Effector memory CD4-positive, alpha-beta T cell (primary cell): ENCODE measurements at regions not wholly inside any gene's neighbourhood (a gene's known extent, or its start where the extent isn't known, plus 50 kb on each side); places are given as distances from the start of the nearest gene placed in this dataset.

Experiments
- DNase-seq, 3 donors: peaks; one replicate each; pipeline ENCODE4 v3.0.0-alpha.2; 2020
- H3K27ac ChIP-seq: 2 replicates; pipeline ENCODE4 v1.7.0; 2013; ENCODE audit warnings: mild to moderate bottlenecking, low read length, moderate library complexity; ENCODE audit not compliant: insufficient read depth, poor library complexity, severe bottlenecking
- H3K27me3 ChIP-seq: replicated peaks from 2 replicates; pipeline ENCODE4 v1.7.0; 2013; ENCODE audit warnings: mild to moderate bottlenecking, low read length; ENCODE audit not compliant: insufficient read depth, control insufficient read depth, poor library complexity, severe bottlenecking
- H3K36me3 ChIP-seq: 2 replicates; pipeline ENCODE4 v1.7.0; 2013; ENCODE audit warnings: mild to moderate bottlenecking, low read length, moderate library complexity; ENCODE audit not compliant: control insufficient read depth, insufficient read depth
- H3K4me1 ChIP-seq: 2 replicates; pipeline ENCODE4 v1.7.0; 2013; ENCODE audit warnings: low read length, mild to moderate bottlenecking; ENCODE audit not compliant: control insufficient read depth, insufficient read depth, poor library complexity, severe bottlenecking
- H3K4me3 ChIP-seq: 2 replicates; pipeline ENCODE4 v1.7.0; 2013; ENCODE audit warnings: low read length, low read depth, mild to moderate bottlenecking; ENCODE audit not compliant: insufficient read depth, poor library complexity, severe bottlenecking
- H3K9me3 ChIP-seq: 2 replicates; pipeline ENCODE4 v1.7.0; 2013; ENCODE audit warnings: mild to moderate bottlenecking, low read length, moderate library complexity; ENCODE audit not compliant: control insufficient read depth

DNA sequence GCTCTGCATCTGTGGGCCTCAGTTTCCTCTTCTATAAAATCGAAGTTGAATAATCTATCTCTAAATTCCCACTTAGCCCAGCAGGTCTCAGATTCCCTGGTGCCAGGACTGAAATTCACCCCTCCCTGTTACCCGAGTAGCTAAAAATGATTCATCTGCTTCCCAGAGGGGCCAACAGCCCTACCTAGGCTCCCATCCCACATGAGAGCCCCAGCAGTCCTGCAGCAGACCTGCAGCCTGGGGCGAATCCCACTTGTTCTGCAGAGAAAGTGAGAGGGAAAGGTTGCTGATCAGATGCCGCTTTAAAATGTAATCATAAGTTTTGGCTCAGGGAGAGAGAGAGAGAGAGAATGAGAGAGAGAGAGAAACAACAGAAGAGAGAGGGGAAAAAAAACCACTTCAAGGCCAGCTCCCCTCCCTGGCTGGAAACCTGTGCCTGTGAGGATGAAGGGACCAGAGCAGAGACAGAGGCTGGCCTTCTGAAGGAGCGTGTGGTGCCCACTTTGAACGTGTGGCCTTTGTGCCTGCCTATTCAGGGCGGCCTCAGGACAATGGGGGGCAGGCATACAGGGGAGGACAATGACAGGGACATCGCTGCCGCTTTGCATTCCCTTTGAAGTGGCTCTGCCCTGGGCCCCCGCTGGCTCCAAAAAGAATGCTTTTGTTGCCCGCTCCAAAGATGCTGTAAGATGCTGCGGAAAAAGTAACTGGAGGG, 85.2 kb upstream of the NKD1 start:
- H3K9me3 ChIP-seq, result no peaks in the 10 kb centered on the region
- no peaks in the 10 kb centered on the region for H3K27me3 ChIP-seq
- DNase-seq, result no peak
- no peaks in the 10 kb centered on the region for H3K36me3 ChIP-seq
- H3K4me3 ChIP-seq, result no peak overlapping the region
- H3K27ac ChIP-seq, result no peak overlapping the region
- H3K4me1 ChIP-seq, result peaks cover 6% of the 10 kb centered on the region

DNA sequence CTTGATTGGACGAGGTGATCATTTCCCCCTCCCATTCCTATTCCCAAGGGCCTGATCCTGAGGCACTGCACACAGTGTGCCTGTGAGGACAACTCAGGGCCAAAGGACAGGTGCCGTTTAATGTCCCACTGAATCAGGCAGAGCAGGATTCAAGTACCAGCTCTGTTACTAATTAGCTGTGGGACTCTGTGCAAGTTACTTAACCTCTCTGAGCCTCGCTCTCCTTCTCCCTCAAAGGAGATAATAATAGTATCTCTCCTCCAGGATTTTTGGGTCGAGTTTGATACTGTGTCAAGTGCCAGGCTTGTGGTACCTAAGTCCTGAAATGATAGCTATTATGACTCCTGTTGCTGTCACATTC, 86.8 kb upstream of the NKD1 start:
- H3K36me3 ChIP-seq, result no peaks in the 10 kb centered on the region
- H3K4me1 ChIP-seq, result peaks cover 5% of the 10 kb centered on the region
- no peak overlapping the region for H3K4me3 ChIP-seq
- DNase-seq, result no peak
- H3K9me3 ChIP-seq, result no peaks in the 10 kb centered on the region
- no peak overlapping the region for H3K27ac ChIP-seq
- H3K27me3 ChIP-seq, result no peaks in the 10 kb centered on the region

DNA sequence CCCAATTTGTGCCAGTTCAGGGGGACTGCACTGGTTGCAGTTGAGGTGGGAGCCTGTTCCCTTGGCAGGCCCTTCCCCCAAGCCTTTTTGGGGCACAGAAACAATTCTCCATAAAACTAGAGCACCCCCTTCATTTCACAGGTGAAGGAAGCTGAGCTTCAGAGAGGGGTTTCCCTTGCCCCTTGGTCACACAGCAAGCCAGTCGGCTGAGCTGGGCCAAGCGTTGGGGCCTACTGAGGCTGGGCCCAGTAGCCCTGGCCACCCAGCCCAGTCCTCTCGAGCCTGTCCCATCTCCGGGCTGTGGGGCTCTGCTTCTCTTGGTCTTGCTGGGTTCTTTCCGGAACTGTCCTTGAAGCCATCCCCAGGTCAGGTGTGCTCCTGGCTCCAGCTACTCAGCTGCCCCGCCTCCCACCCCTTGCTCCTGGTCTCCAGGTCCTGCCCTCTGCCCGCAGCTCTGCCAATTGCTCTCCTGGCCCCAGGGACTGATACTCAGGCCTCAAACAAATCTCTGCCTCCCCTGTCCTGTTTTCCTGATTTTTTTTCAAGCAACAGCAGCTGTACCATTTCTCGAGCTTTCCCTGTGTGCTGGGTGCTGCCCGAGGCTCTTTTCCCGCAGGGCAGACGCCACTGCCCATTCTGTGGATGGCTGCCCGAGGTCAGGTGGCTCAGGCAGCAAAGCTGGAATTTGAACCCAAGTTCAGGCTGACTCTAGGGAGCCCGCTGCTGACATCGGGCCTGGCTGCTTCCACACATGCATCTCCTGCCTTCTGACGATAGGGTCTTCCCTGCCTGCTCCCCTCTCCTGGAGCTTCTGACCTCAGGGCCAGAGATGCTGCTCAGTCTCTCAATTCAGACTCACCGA, 87.4 kb upstream of the NKD1 start:
- Histone ChIP-seq H3K36me3 (no peaks in the 10 kb centered on the region), H3K4me3 (no peak overlapping the region), H3K9me3 (no peaks in the 10 kb centered on the region), H3K4me1 (peaks cover 5% of the 10 kb centered on the region), H3K27ac (no peak overlapping the region), H3K27me3 (no peaks in the 10 kb centered on the region)
- no peak for DNase-seq

DNA sequence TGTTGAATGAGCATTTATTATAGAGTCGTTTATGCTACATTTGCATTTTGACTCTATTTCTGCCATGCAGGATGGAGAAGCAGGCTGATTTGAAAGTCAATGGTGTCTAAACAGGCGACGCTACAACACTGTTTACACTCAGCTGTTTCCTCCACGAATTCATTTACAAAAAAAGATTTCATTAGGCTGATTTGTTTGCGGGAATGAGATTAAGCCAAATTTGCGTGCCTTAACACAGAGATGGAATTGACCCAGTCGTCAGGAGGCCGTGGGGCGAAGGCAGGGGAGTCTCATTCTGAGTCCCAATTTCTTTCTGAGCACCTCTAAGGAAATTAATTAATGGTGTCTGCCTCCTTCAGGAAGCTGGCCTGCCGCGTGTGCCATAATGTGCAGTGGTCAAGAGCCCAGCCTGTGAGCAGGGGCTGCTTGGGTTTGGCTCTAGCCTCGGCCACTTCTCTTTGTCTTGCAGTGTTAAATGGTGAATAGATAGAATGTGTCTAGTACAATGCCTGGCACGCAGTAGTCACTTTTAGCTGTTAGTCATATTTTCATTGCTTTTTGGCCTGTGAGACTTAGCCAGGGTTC, 88.6 kb upstream of the NKD1 start:
- Histone ChIP-seq H3K36me3 (no peaks in the 10 kb centered on the region), H3K4me1 (peaks cover 5% of the 10 kb centered on the region), H3K9me3 (no peaks in the 10 kb centered on the region), H3K27ac (no peak overlapping the region), H3K27me3 (no peaks in the 10 kb centered on the region), H3K4me3 (no peak overlapping the region)
- DNase-seq, result no peak

DNA sequence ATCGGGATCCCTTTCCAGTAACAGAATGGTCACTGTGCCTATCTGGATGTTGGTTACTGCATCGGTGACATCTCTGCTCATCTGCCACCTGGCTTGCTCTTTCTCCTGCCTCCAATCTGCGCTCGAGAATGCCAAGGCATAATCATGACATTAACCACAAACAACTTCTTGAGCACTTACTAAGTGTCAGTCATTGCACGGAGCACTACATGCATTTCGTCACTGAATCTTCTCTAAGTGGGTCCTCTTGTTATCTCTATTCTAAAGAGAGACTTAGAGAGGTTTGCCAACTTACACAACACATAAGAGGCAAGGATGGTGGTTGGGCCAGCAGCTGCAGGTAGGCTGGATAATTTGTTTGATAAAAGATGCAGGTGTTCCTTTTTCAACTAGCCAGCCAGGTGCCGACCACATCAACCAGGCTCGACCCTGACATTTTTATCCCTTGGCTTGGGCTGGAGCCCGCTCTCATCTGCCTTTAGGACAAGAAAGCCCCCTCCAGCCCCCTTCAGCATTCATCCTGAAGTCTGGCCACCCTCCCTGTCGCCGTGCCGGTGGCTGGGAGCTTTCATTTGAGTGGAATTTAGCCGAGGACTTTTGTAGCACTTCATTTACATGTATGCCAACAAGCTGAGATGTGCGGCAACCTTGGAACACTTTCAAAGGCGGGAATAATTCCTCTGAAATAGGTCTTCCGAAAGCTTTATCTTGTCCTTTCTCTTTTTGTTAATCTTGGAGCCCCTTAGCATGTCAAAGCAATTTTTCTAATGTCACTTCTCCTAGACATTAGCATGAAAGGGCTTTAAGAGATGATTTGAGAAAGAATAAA, 89.3 kb upstream of the NKD1 start:
- H3K4me3 ChIP-seq, result no peak overlapping the region
- H3K9me3 ChIP-seq, result no peaks in the 10 kb centered on the region
- no peak overlapping the region for H3K27ac ChIP-seq
- no peak for DNase-seq
- H3K27me3 ChIP-seq, result no peaks in the 10 kb centered on the region
- no peaks in the 10 kb centered on the region for H3K36me3 ChIP-seq
- peaks cover 5% of the 10 kb centered on the region for H3K4me1 ChIP-seq

DNA sequence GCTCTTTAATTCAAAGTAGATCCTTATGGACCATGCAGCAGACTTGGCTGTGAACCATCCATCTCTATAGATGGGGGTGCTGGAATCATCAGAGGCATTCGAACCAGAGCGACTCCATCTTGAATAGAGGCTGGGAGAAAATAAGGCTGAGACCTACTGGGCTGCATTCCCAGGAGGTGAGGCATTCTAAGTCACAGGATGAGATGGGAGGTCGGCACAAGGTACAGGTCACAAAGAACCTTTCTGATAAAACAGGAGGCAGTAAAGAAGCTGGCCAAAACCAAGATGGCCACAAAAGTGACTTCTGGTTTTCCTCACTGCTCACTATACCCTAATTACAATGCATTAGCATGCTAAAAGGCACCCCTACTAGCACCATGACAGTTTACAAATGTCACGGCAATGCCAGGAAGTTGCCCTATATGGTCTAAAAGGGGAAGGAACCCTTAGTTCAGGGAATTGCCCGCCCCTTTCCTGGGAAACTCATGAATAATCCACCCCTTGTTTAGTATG, 89.2 kb upstream of the BRD7 start:
- Histone ChIP-seq H3K27me3 (no peaks in the 10 kb centered on the region), H3K36me3 (no peaks in the 10 kb centered on the region), H3K4me1 (peaks cover 5% of the 10 kb centered on the region), H3K4me3 (no peak overlapping the region), H3K27ac (no peak overlapping the region), H3K9me3 (no peaks in the 10 kb centered on the region)
- DNase-seq, result no peak

DNA sequence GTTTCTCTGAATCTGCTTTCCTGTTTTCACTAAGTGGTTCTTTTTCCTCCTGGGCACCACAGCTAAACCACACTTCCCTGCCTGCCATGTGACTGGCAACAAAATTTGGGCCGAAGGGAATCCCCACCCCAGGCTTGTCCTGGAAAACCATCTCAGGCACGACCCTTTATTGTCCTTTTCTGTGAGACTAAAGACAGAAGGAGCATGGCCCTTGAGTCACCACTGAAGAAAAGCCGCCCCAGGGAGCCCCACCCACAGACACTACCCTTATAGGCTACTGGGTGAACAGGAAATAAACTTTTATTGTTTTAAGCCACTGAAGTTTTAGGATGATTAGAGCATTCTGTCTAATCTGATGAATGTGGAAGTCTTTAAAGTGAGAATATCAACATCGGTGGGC, 88.6 kb upstream of the BRD7 start:
- Histone ChIP-seq H3K4me3 (no peak overlapping the region), H3K4me1 (peaks cover 5% of the 10 kb centered on the region), H3K36me3 (no peaks in the 10 kb centered on the region), H3K27ac (no peak overlapping the region), H3K27me3 (no peaks in the 10 kb centered on the region), H3K9me3 (no peaks in the 10 kb centered on the region)
- DNase-seq, result no peak

DNA sequence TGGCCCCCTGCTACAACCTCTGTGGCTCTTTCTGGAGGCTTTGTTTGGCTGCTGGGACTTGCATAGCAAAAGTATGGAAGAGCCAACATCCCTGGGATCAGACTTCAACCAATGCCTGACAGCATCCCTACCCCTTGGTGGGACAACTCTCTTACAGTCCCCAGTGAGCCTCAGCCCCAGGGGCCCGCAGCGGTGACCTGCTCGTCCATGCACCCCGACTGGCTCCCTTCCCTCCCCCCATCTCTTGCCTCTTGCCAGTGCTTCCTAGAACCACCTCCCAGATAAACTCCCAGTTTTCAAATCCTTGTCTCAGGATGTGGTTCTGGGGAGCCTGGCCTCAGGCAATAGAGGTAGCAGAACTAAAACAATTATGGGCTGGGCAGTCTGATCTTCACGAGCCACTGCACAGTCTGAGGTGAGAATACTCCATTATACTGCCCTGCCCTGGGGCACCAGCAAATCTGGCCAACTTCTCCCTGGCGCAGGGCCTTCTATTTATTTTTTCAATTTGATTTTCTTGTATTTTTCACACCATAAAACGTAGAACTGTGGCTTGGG, 86.6 kb upstream of the BRD7 start:
- Histone ChIP-seq H3K4me3 (no peak overlapping the region), H3K9me3 (no peaks in the 10 kb centered on the region), H3K27me3 (no peaks in the 10 kb centered on the region), H3K27ac (no peak overlapping the region), H3K4me1 (peaks cover 5% of the 10 kb centered on the region), H3K36me3 (no peaks in the 10 kb centered on the region)
- DNase-seq, result no peak

DNA sequence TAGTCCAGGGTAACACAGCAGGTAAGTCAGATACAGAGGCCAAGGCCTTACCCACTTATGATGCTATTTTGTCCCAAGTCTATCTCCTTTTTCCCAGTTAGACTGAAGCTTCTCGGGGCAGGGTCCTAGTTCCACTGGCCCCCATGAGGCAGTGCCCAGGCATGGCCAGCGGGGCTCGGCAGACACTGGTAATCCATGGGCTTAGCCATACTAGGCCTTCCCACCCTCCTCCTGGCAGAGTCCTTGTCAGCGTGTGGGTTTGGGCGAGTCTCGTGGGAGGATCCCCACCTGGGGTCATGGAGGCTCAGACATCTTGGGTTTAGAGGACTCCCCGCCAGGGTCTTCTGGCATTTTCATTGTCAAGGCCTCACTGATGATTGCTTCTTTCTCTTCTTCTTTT, 84.7 kb upstream of the BRD7 start:
- Histone ChIP-seq H3K36me3 (no peaks in the 10 kb centered on the region), H3K9me3 (no peaks in the 10 kb centered on the region), H3K27me3 (no peaks in the 10 kb centered on the region), H3K4me1 (peaks cover 5% of the 10 kb centered on the region), H3K27ac (no peak overlapping the region), H3K4me3 (no peak overlapping the region)
- no peak for DNase-seq
